ENCODE measurements at regions not wholly inside any gene's neighbourhood (a gene's known extent, or its start where the extent isn't known, plus 50 kb on each side); places are given as distances from the start of the nearest gene placed in this dataset.
"Not testable (repeated sequence)": the region's sequence is repeated elsewhere in the genome, so short reads cannot be mapped to it uniquely, and the experiment has no call there.

GRCh38 chr1:185393815-185394214 is 76.8 kb upstream of the IVNS1ABP start:
- no peak for DNase-seq

DNA sequence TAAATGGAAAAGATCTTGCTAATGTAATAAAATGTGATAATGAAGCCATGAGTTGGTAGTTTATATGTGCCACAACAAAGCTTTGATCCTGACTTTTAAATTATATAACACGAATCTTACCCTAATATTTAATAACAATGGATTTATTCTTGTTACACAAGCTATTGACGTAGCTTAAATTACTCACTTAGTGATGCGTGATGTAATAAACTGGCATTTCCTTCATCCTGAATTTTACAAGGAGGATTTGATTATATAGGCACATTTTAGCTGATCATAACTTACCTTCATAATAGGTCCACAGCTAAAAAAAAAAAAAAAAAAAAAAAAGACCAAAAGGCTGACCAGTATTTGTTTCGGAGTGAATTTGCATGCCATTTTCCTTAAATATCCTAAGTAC is 76.2 kb upstream of the IVNS1ABP start:
- DNase-seq, result no peak

- no peak for DNase-seq
Observed at GRCh38 chr1:185388815-185389214, 71.8 kb upstream of the IVNS1ABP start.

GRCh38 chr1:185388346-185388745 is 71.3 kb upstream of the IVNS1ABP start:
- no peak for DNase-seq

- DNase-seq, result no peak
Observed at GRCh38 chr1:185385991-185386390, 68.9 kb upstream of the IVNS1ABP start.

- not testable (repeated sequence) for DNase-seq
Observed at GRCh38 chr1:185383805-185384204, 66.8 kb upstream of the IVNS1ABP start.

DNA sequence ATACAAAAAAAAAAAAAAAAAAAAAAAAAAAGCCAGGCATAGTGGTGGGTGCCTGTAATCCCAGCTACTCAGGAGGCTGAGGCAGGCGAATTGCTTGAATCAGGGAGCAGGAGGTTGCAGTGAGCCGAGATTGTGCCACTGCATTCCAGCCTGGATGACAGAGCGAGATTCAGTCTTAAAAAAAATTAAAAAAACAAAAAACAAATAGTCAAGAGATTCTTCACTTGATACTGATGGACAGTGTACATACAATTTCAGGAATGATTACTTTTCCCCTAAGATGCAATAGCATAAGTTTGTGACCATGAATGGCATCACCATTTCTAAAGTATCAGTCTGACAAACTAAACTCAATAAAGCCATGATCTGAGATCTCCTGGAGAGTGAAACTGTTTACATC is 60.8 kb upstream of the IVNS1ABP start:
- no peak for DNase-seq

GRCh38 chr1:185376840-185377635 is 60.0 kb upstream of the IVNS1ABP start:
- no peak for DNase-seq

- DNase-seq, result no peak
Observed at GRCh38 chr1:185376288-185376687, 59.2 kb upstream of the IVNS1ABP start.

- no peak for DNase-seq
Observed at GRCh38 chr1:185375583-185375982, 58.5 kb upstream of the IVNS1ABP start.

DNA sequence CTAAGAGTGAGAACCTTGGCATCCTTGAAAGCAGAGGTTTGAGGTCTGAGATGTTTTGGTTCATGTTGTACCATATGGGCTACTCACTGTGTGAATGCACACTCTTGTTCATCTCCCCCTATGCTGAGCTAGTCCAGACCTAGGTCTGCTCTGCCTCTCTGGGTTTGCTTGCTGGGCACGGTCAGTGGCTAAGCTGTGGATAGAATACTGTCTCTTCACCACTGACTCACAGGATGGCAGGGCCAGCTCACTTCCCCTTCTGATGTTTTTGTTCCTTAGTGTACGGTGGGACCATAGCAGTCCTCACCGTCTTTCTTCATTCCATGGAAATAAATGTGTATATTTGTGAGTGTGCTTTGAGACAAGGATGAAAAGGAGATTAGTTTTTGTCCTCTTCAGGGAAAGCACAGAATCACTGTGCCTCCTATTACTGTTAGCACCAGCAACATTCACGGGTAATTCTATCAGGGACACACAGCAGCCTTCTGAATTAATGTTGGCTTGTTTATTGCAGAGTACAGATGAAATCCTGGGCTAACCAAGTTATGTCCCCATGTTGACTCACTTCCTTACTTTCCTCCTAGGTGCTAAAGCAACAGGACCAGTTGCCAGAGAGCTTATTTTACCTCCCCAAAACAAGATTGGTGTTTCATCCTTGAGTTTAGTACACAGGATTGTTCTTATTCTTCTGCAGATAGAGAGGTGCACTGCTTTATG is 56.9 kb upstream of the IVNS1ABP start:
- DNase-seq, result peak; percentile 63

DNA sequence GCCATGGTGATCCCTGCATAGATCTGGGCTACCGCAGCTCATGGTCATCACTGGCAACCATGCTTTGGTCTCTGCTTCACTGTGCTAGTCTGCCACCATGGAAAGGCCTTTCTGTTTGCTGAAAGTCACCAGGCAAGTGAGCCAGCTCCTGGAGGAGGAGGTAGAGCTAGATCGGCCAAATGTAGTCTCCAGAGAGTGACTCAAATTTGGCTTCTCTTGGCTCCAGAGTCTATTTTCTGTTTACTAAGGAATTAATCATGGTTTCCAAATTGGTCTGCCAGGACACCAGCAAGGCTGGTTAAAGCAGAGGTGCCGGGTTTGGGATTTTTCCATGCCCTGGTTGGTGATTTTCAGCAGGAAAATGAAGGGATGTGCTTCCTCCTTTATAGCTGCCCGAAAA is 52.7 kb upstream of the IVNS1ABP start:
- DNase-seq, result no peak

GRCh38 chr1:185368913-185369491 is 52.0 kb upstream of the IVNS1ABP start:
- no peak for DNase-seq

DNA sequence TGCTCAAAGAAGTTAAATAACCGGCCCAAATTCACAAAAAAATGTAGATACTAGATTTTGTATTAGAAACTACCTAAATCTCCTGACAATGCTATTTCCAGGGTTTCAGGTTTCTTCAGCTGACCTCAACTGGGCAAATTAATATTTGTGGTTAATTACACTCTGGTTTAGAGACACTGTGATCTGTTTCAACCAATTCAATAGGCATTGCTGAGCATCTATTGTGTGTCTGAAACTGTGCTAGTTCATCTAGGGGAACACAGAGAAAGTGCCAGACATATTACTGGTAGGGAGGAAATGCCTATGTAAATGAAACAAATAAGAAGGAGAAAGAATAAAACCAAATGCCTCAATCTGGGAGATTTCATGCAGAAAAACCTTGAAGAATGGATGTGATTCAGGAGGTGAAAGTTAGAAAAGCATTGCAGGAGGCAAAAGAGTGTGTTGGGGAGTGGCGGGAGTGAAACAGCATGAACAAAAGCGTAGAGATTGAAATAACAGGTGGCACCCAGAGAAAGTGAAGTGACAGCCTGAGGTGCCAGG is 51.3 kb upstream of the IVNS1ABP start:
- DNase-seq, result no peak

GRCh38 chr1:185367218-185367617 is 50.2 kb upstream of the IVNS1ABP start:
- DNase-seq, result no peak

All from islet precursor cell (in vitro differentiated cells).